ENCODE measurements at regions not wholly inside any gene's neighbourhood (a gene's known extent, or its start where the extent isn't known, plus 50 kb on each side); places are given as distances from the start of the nearest gene placed in this dataset.

DNA sequence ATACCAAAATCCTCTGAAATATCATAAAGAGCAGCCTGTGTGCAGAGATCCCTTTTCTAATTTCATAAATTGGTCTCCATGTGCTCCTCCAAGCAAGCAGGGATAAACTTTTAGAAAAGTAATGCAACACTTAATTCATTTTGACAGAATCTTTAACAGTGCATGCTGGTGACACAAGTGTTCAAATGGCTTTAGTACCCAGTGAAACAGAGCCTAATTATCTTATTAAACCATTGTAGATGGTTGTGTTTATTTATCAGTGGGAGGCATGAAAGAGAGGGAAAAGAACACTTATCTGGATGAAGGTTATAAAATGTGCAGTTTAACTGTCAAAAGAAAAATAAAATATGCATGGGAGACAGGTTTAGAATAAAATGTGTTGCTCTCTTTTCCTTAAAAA lies 945.0 kb upstream of the PCDH20 start:
- in situ Hi-C loops (cut with HindIII; ENCODE audit: low sequenced_read_pairs) = no loop called here

DNA sequence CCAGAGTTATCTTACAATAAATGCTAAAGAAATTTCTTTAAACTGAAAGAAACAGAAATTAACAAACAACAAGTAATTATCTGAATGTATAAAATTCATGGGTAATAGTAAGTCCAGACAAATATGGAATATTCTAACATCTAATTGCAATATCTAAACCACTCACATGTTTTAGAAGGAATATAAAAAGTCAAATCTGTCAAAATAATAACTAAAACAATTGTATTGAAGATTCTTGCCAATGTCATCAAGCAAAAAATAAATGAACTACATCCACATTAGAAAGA lies 942.9 kb upstream of the PCDH20 start:
- in situ Hi-C loops (cut with HindIII; ENCODE audit: low sequenced_read_pairs) = no loop called here

DNA sequence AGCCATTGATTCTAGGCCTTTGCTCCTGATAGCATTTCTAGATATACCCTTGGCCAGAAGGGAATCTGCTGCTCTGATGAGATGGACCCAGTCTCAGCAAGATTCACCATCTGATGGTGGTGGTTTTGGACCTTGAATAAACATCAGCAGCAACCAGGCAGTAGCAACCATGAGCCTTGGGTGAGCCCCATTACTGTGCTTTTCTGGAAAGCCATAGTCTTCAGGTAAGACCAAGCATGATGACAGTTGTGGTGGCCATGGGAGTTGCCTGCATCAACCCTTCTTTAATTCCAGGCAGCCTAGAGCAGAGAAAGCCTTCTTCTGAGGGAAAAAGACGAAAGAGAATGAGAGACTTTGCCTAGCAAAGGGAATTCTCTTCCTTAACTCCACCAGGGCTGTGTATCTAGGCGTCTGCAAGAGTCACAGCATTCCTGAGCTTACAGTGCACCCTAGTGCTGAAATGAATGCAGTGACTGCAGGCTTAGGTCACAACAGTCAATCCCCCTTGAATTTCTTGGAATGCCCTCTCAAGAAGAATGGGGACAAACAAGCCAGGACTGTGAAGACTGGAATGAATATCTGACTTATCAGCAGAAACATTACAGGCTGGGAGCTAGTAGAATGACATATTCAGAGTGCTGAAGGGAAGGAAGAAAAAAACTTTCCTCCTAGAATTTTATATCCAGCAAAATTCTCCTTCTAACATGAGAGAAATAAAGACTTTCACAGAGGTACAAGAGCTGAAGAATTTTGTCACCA lies 942.4 kb upstream of the PCDH20 start:
- in situ Hi-C loops (cut with HindIII; ENCODE audit: low sequenced_read_pairs) = no loop called here

DNA sequence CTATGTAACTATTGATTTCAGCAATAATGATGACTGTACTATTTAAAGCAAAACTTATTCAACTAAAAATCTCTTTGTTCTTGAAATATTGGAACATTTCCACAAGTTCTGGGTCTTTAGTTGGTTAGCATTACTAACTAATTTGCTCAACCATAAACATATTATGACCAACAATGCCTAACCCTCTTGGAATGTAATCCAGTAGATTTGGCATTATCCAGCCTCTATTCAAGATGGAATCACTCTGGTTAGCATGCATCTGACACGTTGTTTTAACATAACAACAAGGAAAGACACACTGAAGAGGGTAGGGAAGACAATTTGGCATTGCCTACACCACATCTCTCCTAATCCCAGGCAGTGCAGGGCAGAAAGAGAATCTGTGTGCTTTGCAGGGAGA lies 941.3 kb upstream of the PCDH20 start:
- in situ Hi-C loops (cut with HindIII; ENCODE audit: low sequenced_read_pairs) = no loop called here

DNA sequence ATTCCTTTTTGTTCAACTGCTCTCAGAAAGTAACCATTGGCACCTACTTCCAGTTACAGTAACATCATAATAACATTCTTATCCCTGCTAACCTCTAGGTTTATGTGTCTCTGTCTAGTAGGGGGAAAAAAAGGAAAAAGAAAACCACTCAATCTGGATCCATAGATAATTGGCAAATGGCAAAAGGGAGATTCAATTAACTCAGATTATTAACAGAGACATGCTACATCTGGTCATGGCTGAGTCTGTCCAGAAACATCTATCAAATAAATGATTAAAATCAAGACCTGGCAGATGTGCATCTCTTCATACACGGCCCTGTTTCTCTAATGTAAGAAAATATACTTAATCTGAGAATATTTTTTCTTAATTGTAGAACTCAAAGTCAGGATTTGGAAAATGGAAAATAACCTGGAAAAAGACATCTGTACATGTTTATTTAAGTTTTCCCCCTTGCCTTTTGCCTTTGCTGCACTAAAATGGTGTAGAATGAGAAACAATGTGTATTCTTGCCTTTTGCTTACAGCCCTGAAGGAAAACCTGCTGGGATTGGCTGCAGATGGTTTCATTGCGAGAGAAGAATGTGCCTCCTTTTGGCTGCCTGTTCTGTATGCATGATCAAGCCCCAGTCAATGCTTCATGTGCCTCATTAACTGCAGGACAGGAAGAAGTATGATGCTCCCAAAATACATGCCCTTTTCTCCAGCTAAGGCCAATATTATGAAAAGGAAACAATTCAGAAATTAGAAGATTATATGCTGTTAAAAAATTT lies 921.6 kb upstream of the PCDH20 start:
- in situ Hi-C loops (cut with HindIII; ENCODE audit: low sequenced_read_pairs) = no loop called here

DNA sequence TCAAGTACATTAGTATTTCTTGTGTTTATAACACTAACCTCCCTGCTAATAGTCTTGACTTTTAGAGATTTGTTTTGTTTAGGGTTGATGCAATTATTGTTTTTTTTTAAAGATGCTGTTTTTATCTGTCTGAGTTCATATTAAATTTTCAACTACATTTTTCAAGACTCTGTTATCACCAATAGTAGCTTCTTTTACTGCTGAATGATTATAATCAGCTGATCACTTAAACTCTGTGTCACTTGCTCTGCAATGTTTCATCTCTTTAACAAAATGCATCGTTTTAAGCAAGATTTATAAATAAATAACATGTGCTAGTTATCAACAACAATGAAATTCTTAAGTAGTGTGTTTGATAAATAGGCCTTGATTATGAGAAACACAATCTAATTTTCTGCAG lies 920.9 kb upstream of the PCDH20 start:
- in situ Hi-C loops (cut with HindIII; ENCODE audit: low sequenced_read_pairs) = no loop called here

DNA sequence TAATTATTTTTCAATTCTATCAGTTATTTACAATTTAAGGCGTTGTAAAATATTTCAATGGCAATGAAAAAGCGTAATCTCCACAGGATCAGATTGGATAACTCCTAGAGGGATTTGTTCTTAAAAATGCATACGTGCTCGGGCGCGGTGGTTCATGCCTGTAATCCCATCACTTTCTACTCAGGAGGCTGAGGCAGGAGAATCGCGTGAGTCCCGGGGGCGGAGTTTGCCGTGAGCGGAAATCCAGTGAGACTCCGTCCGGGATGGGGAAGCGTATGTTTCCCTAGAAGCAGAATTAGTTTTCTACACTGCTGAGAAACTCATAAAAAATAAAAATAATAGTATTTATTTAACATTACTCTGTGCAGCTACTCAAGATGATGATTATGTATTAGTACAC lies 917.8 kb upstream of the PCDH20 start:
- in situ Hi-C loops (cut with HindIII; ENCODE audit: low sequenced_read_pairs) = no loop called here

DNA sequence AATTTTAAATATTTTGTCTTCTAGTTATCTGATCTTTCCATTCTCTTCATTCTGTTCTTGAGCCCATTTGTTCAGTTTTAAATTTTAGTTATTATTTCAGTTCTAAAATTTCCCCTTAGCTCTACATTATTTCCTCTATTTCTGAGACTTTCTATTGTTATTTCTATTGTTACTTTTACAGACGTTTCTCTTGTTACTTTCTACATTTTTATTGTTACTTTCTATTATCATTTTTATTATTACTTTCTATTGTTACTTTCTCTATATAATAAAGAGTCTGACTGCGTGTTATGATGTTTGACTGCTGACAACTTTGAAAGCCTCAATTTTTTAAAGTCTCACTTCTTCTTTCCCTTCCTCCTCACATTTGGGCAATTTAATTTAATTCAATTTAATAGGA lies 915.7 kb upstream of the PCDH20 start:
- in situ Hi-C loops (cut with HindIII; ENCODE audit: low sequenced_read_pairs) = no loop called here

DNA sequence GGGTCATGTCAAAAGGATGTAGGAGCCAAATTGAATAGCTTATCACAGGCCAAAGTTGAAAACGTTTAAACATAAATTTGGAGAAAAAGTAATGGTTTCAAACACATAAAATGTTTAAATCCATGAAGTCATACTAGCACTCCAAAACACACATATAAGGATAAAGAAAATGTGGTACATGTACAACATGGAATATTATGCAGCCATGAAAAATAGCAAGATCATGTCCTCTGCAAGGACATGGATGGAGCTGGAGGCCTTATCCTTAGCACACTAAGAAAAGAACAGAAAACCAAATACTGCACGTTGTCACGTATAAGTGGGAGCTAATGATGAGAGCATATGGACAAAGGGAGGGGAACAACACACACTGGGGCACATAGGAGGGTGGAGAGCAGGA lies 911.7 kb upstream of the PCDH20 start:
- in situ Hi-C loops (cut with HindIII; ENCODE audit: low sequenced_read_pairs) = no loop called here

DNA sequence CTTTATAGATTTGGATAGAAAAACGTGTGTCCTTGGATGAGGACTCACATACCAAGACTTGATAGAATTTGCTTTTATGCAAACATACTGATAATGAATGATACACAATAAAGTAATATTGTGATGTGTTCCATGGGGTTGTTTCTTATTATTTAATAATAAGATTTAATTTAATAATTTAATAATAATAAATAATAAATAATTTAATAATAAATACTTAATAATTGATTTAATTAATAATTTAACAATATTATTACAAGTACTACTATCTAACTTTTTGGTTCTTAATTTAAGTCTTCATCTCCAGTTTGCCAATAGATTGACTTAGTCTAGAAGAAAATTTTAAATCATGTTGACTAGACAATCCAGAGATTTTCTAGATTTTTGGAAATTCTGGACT lies 909.2 kb upstream of the PCDH20 start:
- in situ Hi-C loops (cut with HindIII; ENCODE audit: low sequenced_read_pairs) = no loop called here

DNA sequence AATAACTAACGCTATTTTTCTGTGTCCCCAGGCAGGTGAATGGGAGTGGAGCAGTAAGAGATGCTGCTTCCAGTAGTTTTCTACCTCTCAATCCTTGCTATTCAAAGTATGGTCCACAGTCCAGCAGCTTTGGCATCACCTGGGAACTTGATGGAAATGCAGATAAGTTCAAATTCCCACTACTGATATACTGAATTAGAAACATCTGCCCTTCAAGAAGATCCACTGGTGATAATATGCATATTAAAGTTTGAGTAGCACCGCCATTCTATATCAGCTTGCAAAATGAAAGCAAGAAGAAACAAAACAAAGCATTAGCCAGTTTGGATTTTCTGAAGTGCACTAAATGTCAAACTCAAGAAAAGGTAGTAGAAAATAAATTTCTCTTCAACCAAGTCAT lies 906.2 kb upstream of the PCDH20 start:
- in situ Hi-C loops (cut with HindIII; ENCODE audit: low sequenced_read_pairs) = no loop called here

DNA sequence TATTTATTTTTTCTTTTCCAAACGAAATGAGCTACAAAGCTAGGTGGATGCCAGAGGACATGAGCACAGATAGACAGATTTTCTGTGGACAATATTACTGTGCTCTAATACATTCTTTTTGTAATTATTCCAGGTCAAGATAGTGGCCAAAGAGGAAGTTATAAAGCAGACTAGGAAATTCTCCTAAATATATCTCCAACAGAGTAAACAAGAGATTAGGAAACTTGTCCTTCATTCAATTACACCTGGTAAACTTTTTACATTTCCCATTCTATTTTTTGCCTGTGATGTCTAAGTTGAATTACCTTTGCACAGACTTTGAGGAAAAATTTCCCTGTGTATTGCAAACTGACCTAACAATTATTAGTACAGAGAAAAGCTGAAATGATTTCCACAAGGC lies 905.5 kb upstream of the PCDH20 start:
- in situ Hi-C loops (cut with HindIII; ENCODE audit: low sequenced_read_pairs) = no loop called here

DNA sequence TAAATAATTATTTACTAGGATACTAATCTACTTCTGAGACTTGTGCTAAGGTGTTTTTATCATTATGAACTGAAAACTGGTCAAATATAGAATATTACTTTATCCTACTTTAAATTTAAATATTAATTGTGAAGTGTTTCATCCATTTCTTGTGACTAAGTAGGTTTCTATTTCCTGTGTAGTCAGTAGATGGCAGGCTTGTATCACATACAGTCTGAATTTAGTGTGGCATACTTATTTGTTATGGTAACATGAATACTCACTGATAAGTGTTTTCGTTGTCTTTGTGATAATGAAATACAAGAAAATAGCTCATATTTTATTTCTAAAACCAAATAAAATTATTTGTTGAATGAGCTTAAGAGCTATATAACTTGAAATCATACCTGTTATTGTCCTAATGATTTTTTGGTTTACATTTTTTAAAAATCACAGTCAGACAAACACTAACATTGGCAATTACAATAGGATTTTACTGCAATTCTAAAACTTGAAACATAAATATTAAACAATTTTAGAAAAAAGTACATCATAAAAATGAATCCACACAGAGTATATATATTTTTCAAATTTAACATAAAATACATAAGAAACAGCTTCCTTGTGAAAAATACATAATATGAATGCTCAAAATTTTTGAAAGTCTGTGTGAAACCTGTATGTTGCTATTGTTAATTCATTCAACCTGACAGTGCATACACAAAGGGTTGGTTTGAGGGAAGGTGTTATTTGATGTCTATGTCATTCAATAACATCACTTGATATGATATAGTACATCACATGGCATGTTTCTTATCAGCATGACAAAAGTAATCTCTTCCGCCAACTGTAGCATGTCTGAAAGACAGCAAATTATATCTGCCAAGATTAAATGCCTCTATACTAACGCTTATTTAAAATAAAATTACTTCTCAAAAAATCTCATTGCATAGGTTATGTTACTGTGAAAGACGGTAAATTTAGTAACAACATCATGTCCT lies 904.8 kb upstream of the PCDH20 start:
- in situ Hi-C loops (cut with HindIII; ENCODE audit: low sequenced_read_pairs) = no loop called here

DNA sequence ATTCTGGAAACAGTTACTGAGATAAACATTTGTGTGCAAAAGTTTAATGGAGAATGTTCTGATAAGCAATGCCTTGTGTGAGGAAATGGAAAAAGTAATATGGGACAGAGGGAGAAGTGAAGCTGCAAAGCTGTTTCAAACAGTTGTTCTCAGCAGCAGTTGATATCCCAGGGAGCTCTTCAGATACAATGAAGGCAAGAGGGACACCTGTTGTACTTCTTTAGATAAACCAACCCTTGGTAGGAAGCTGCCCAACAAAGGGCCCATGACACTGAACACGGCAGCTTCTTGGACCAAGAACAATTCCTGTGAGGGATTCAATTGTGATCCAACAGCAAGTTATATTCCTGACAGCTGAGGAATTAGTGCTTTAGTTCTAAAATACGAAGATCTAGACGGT lies 894.3 kb upstream of the PCDH20 start:
- in situ Hi-C loops (cut with HindIII; ENCODE audit: low sequenced_read_pairs) = no loop called here

DNA sequence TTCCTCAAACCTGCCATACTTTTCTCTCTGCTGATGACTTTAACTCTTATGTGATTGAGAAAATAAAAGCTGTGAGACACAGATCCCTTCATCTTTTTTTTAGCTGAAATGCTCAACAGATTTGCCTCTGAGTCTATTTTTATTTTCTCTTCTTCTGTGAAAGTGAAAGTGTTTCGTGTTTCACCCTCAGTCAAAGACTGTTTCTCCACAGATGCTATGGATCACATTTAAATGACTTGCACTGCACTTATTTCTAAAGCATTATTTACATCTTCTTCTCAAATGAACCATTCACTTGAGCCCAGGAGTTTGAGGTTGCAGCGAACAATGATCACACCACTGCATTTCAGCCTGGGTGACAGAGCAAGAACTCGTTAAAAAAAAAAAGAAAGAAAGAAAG lies 890.1 kb upstream of the PCDH20 start:
- in situ Hi-C loops (cut with HindIII; ENCODE audit: low sequenced_read_pairs) = no loop called here

DNA sequence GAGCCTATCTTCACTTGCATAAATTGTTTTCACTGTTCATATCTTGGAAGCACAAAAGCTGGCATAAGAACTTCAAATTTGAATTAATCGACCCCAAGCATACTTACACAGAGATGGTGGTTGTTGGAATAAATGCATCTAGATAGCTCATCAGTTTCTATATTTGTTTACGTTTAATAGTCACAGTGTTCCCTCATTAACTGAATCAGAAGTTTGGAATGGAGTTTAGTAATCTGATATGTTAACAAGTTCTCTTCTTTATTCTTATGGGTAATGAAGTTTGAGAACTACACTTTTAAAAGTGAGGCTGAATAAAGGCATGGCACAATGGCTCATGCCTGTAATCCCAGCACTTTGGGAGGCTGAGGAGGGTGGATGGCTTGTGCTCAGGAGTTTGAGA lies 886.7 kb upstream of the PCDH20 start:
- in situ Hi-C loops (cut with HindIII; ENCODE audit: low sequenced_read_pairs) = no loop called here

DNA sequence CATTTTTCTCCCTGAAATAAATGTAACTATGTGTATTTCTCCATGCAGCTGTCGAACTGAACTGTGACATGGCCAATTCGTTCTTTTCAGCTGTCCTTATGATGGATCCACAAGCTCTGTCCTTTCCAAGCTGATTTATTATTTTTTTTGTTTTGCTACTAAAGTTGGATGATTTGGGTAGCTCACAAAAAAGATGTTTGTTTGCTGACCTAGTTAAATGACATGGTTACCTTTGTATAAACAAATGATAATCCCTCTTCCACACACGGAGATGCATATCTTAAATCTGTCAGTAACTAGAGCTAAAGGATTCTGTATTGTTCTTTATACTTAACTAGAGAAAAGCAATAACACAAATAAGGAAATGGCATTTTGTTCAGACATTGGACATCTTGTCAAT lies 884.3 kb upstream of the PCDH20 start:
- in situ Hi-C loops (cut with HindIII; ENCODE audit: low sequenced_read_pairs) = no loop called here

DNA sequence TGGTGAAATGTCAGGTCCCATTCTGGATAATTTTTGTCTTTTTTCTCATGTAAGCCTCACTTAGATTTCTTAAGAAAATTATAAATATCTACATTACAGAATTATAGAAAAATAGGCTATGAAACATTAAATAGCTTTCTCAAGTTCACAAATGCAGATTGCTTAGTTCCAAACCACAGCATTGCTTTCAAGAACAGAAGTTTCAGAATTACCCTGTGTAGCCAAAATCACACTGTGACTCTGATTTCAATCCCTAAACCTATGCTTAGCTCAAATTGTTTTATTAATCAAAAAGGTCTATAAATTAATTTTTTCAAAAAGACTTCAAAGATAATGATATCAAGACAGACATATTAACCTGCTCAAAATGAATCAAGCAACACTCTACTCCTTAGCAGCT lies 881.2 kb upstream of the PCDH20 start:
- in situ Hi-C loops (cut with HindIII; ENCODE audit: low sequenced_read_pairs) = no loop called here

DNA sequence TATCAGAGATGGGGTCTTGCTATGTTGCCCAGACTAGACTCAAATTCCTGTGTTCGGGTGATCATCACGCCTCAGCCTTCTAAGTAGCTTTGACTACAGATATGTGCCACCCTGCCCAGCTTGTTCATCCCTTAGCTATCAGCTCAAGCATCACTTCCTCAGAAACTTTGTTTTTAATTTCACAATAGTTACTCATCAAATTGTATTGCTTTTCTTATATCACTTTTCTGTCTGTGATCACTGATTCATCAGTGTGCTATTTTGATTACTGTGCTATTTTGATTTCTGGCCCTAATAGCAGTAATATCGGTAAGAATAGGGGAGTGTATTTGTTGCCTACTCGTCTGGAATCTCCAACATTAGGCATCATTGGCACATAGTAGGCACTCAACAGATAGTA lies 878.6 kb upstream of the PCDH20 start:
- in situ Hi-C loops (cut with HindIII; ENCODE audit: low sequenced_read_pairs) = no loop called here

DNA sequence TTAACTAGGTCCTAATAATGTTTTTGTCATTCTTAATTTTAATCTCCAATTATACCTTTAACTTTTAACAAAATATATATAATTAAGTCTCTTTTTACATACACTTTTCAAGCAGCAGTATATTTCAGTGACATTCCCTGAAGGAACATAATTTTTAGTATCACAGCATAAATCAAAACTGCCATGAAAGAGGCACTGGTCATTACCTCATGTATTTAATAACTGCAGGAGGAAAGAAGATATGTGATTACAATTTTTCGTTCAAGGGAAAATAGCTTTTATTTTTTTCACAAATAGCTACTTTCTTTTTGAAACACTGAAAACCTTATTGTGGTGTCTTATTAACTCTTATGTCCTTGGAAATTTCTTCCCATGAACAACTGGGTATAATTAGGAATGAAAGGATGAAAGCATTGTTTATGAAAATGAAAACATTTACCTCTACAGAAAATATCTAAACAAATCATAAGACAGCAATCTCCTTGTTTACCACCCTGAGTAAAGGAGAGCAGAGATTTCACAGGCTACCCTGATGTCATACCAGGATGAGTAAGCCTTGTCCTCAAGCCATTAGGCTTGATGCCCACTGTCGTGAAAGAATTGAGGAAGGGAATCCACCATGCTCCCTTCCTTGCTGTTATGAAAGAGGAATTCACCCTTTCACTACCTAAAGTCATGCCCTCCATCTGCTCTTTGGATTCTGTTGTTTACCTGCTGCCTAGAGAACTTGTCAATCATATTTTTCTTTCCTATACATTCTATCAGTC lies 877.2 kb upstream of the PCDH20 start:
- in situ Hi-C loops (cut with HindIII; ENCODE audit: low sequenced_read_pairs) = no loop called here

DNA sequence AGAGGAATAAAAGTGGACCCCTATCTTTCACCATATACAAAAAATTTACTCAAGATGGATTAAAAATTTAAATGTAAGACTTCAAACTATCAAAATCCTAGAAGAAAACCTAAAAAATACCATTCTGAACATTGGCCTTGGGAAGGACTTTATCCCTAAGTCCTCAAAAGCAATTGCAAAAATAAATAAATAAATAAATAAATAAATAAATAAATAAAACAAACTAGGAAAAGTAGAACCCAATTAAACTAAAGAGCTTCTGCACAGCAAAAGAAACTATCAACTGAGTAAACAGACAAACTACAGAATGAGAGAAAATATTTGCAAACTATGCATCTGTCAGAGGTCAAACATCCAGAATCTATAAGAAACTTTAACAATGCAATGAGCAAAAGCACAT lies 874.9 kb upstream of the PCDH20 start:
- in situ Hi-C loops (cut with HindIII; ENCODE audit: low sequenced_read_pairs) = no loop called here

All from endothelial cell of hepatic sinusoid (primary cell).